ENCODE measurements at regions not wholly inside any gene's neighbourhood (a gene's known extent, or its start where the extent isn't known, plus 50 kb on each side); places are given as distances from the start of the nearest gene placed in this dataset.

- no peak for TF ChIP-seq CTCF (IDR thresholded peaks at IDR 0.05; ENCODE audit: insufficient read depth, low read length, poor library complexity, severe bottlenecking)
- no peak for TF ChIP-seq EZH2phosphoT487 (conservative IDR thresholded peaks at IDR 0.05; ENCODE audit: low read length)
Measured at GRCh38 chr7:36018816-36019484, 134.1 kb upstream of the EEPD1 start.

Data from SU-DHL-6 (cell line).